Prostate gland (tissue), 2 donors: ENCODE measurements at regions not wholly inside any gene's neighbourhood (a gene's known extent, or its start where the extent isn't known, plus 50 kb on each side); places are given as distances from the start of the nearest gene placed in this dataset.

ENCODE experiments used
- DNase-seq: peaks from one replicate; pipeline ENCODE4 v3.0.0-alpha.2; 2019; ENCODE audit warnings: low spot score
- H3K27ac ChIP-seq, 2 donors: fragments of 200-600 bp; sonication (generic); 2 replicates each; pipeline ENCODE4 v1.5.1; 2017 to 2019
- H3K27me3 ChIP-seq: fragments of 200-600 bp; sonication (generic); replicated peaks from 2 replicates; pipeline ENCODE4 v1.5.1; 2019; ENCODE audit not compliant: insufficient read depth
- H3K36me3 ChIP-seq, 2 donors: fragments of 200-600 bp; sonication (generic); 1 replicate in 1 of 2; 2 replicates in 1 of 2; pipeline versions ENCODE4 v1.5.1 to v1.8.1; 2017 to 2019
- H3K4me1 ChIP-seq: fragments of 200-600 bp; sonication (generic); replicated peaks from 2 replicates; pipeline ENCODE4 v1.5.1; 2019
- H3K4me3 ChIP-seq, 2 donors: fragments of 200-600 bp; sonication (generic); 2 replicates each; pipeline ENCODE4 v1.5.1; 2017 to 2019
- H3K9me3 ChIP-seq: fragments of 200-600 bp; sonication (generic); 2 replicates; pipeline ENCODE4 v1.5.1; 2017
- CTCF ChIP-seq, 4 experiments: fragments of 200-600 bp in 2 of 4; fragments of 450-650 bp in 2 of 4; sonication (generic) in 2 of 4; IDR thresholded peaks; 1 replicate in 3 of 4; 2 replicates in 1 of 4; pipeline ENCODE4 v1.5.1; 2016 to 2019; ENCODE audit warnings: antibody characterized with exemption in 4 of 4, mild to moderate bottlenecking in 2 of 4, moderate library complexity in 2 of 4
- POLR2A ChIP-seq: fragments of 450-650 bp; IDR thresholded peaks from one replicate; pipeline ENCODE4 v1.6.1; 2016; ENCODE audit warnings: antibody characterized with exemption, mild to moderate bottlenecking
- POLR2AphosphoS5 ChIP-seq: sonication (generic); formaldehyde crosslinking; IDR thresholded peaks from one replicate; pipeline ENCODE4 v1.6.1; 2017; ENCODE audit warnings: antibody characterized with exemption
- WGBS: methylation state at CpG from one replicate; pipeline ENCODE4 v1.1.5; 2018; 5-methylcytosine and 5-hydroxymethylcytosine counted together
- intact Hi-C: fragments of 100-400 bp; cut with DNase I; formaldehyde crosslinking; loops from one replicate; pipeline ENCODE4 v1.14.2; 2022

GRCh38 chr2:150001788-150002187 is 414.2 kb upstream of the MMADHC start:
- intact Hi-C loops, result no loop called here
- no peak for DNase-seq
- Histone ChIP-seq H3K4me1 (no peaks in the 10 kb centered on the region), H3K27me3 (no peaks in the 10 kb centered on the region), H3K27ac (no peak overlapping the region), H3K36me3 (no peaks in the 10 kb centered on the region), H3K9me3 (no peaks in the 10 kb centered on the region), H3K4me3 (no peak overlapping the region)
- no peak for TF ChIP-seq POLR2AphosphoS5
- no peak for TF ChIP-seq POLR2A
- TF ChIP-seq CTCF (IDR thresholded peaks at IDR 0.05), result no peak
- 55% methylated on average over 4 of the region's 4 CpGs for WGBS

- DNase-seq, result no peak
- Histone ChIP-seq H3K36me3 (no peaks in the 10 kb centered on the region), H3K4me1 (no peaks in the 10 kb centered on the region), H3K27me3 (no peaks in the 10 kb centered on the region), H3K9me3 (no peaks in the 10 kb centered on the region), H3K27ac (no peak overlapping the region), H3K4me3 (no peak overlapping the region)
- intact Hi-C loops, result no loop called here
- WGBS, result 65% methylated on average over 3 of the region's 3 CpGs
- TF ChIP-seq CTCF (IDR thresholded peaks at IDR 0.05) (no peak), POLR2AphosphoS5 (no peak), POLR2A (no peak)
Measured at GRCh38 chr2:149996901-149997300, 409.3 kb upstream of the MMADHC start.

- H3K27me3 ChIP-seq, result no peaks in the 10 kb centered on the region
- no peak overlapping the region for H3K4me3 ChIP-seq
- H3K36me3 ChIP-seq, result no peaks in the 10 kb centered on the region
- H3K9me3 ChIP-seq, result no peaks in the 10 kb centered on the region
- no peaks in the 10 kb centered on the region for H3K4me1 ChIP-seq
- WGBS, result 66% methylated on average over 8 of the region's 9 CpGs
- no peak overlapping the region for H3K27ac ChIP-seq
- peak; percentile 55 for DNase-seq
- intact Hi-C loops, result no loop called here
- TF ChIP-seq POLR2AphosphoS5, result peak; percentile 36
- no peak for TF ChIP-seq POLR2A
Measured at GRCh38 chr2:149994057-149994728, 406.6 kb upstream of the MMADHC start.

GRCh38 chr2:149993316-149993715 is 405.7 kb upstream of the MMADHC start:
- no peak overlapping the region for H3K27ac ChIP-seq
- intact Hi-C loops, result no loop called here
- WGBS, result 78% methylated on average over 1 of the region's 1 CpG
- DNase-seq, result no peak
- H3K9me3 ChIP-seq, result no peaks in the 10 kb centered on the region
- H3K4me3 ChIP-seq, result no peak overlapping the region
- no peaks in the 10 kb centered on the region for H3K4me1 ChIP-seq
- no peaks in the 10 kb centered on the region for H3K36me3 ChIP-seq
- TF ChIP-seq POLR2A (no peak), POLR2AphosphoS5 (no peak), CTCF (IDR thresholded peaks at IDR 0.05) (no peak)
- H3K27me3 ChIP-seq, result no peaks in the 10 kb centered on the region

- DNase-seq, result peak; percentile 14
- Histone ChIP-seq H3K9me3 (no peaks in the 10 kb centered on the region), H3K27ac (peak overlapping the region in 1 of 2 donors; percentile 15), H3K27me3 (no peaks in the 10 kb centered on the region), H3K4me3 (no peak overlapping the region), H3K4me1 (no peaks in the 10 kb centered on the region), H3K36me3 (no peaks in the 10 kb centered on the region)
- 16% methylated on average over 1 of the region's 1 CpG for WGBS
- TF ChIP-seq POLR2A (no peak), POLR2AphosphoS5 (peak; percentile 45), CTCF (IDR thresholded peaks at IDR 0.05) (peak in 1 of 4 experiments; percentile 9)
- intact Hi-C loops, result no loop called here
Measured at GRCh38 chr2:149991576-149991975, 404.0 kb upstream of the MMADHC start.
